Smooth muscle cell (in vitro differentiated cells): ENCODE measurements at regions not wholly inside any gene's neighbourhood (a gene's known extent, or its start where the extent isn't known, plus 50 kb on each side); places are given as distances from the start of the nearest gene placed in this dataset.

Source experiments
- DNase-seq: peaks from one replicate; lab custom pipeline; 2025; ENCODE audit not compliant: unreplicated experiment; lab: John Stamatoyannopoulos, UW
- H2AFZ ChIP-seq: fragments of 200-600 bp; sonication (generic); 2 replicates; pipeline ENCODE4 v1.6.0; 2016; ENCODE audit warnings: antibody characterized with exemption, low read depth, mild to moderate bottlenecking
- H3F3A ChIP-seq: fragments of 200-600 bp; sonication (generic); 2 replicates; pipeline ENCODE4 v1.6.0; 2017; ENCODE audit warnings: antibody characterized with exemption, low read depth
- H3K27ac ChIP-seq: fragments of 200-600 bp; sonication (generic); 2 replicates; pipeline ENCODE4 v1.5.1; 2016; ENCODE audit warnings: low read depth, mild to moderate bottlenecking
- H3K27me3 ChIP-seq: fragments of 200-600 bp; sonication (generic); 2 replicates; pipeline ENCODE4 v1.6.1; 2016; ENCODE audit warnings: low read depth, mild to moderate bottlenecking
- H3K36me3 ChIP-seq: fragments of 200-600 bp; sonication (generic); 2 replicates; pipeline ENCODE4 v1.5.1; 2016; ENCODE audit warnings: low read depth
- H3K4me1 ChIP-seq: fragments of 200-600 bp; sonication (generic); 2 replicates; pipeline ENCODE4 v1.5.1; 2016; ENCODE audit warnings: low read depth
- H3K4me2 ChIP-seq: fragments of 200-600 bp; sonication (generic); 2 replicates; pipeline ENCODE4 v1.6.0; 2016; ENCODE audit warnings: mild to moderate bottlenecking
- H3K4me3 ChIP-seq: fragments of 200-600 bp; sonication (generic); 2 replicates; pipeline ENCODE4 v1.5.1; 2016; ENCODE audit warnings: mild to moderate bottlenecking
- H3K79me2 ChIP-seq: fragments of 200-600 bp; sonication (generic); 2 replicates; pipeline ENCODE4 v1.6.0; 2016; ENCODE audit warnings: low read depth, mild to moderate bottlenecking
- H3K9ac ChIP-seq: fragments of 200-600 bp; sonication (generic); 2 replicates; pipeline ENCODE4 v1.6.0; 2016; ENCODE audit warnings: low read depth
- H3K9me3 ChIP-seq: fragments of 200-600 bp; sonication (generic); replicated peaks from 2 replicates; pipeline ENCODE4 v1.5.1; 2016; ENCODE audit warnings: low read depth
- H4K20me1 ChIP-seq: fragments of 200-600 bp; sonication (generic); 2 replicates; pipeline ENCODE4 v1.6.0; 2016; ENCODE audit warnings: low read depth
- WGBS: methylation state at CpG from one replicate; pipeline ENCODE4 v1.1.7; 2016; ENCODE audit warnings: low lambda C conversion rate; 5-methylcytosine and 5-hydroxymethylcytosine counted together
- TF ChIP-seq, protein P1 (sequence below): fragments of 200-600 bp; sonication (generic); IDR thresholded peaks from 2 replicates; pipeline ENCODE4 v1.5.1; 2017; ENCODE audit warnings: borderline replicate concordance, mild to moderate bottlenecking, antibody characterized with exemption; ENCODE audit not compliant: insufficient read depth, poor library complexity, severe bottlenecking

- Histone ChIP-seq H3K4me1 (no peaks in the 10 kb centered on the region), H3K4me3 (no peak overlapping the region), H3K79me2 (no peaks in the 10 kb centered on the region), H4K20me1 (no peaks in the 10 kb centered on the region), H2AFZ (no peak overlapping the region), H3K27me3 (no peaks in the 10 kb centered on the region), H3K9ac (no peak overlapping the region), H3K27ac (no peak overlapping the region), H3K4me2 (no peak overlapping the region), H3K36me3 (no peaks in the 10 kb centered on the region), H3F3A (no peaks in the 10 kb centered on the region), H3K9me3 (no peaks in the 10 kb centered on the region)
- WGBS: 86% methylated on average over 7 of the region's 7 CpGs
- DNase-seq: no peak
- TF ChIP-seq, protein P1, sequence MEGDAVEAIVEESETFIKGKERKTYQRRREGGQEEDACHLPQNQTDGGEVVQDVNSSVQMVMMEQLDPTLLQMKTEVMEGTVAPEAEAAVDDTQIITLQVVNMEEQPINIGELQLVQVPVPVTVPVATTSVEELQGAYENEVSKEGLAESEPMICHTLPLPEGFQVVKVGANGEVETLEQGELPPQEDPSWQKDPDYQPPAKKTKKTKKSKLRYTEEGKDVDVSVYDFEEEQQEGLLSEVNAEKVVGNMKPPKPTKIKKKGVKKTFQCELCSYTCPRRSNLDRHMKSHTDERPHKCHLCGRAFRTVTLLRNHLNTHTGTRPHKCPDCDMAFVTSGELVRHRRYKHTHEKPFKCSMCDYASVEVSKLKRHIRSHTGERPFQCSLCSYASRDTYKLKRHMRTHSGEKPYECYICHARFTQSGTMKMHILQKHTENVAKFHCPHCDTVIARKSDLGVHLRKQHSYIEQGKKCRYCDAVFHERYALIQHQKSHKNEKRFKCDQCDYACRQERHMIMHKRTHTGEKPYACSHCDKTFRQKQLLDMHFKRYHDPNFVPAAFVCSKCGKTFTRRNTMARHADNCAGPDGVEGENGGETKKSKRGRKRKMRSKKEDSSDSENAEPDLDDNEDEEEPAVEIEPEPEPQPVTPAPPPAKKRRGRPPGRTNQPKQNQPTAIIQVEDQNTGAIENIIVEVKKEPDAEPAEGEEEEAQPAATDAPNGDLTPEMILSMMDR: no peak
These were observed 150.9 kb downstream of the ACTR3 start for GRCh38 chr2:114040826-114041225.

GRCh38 chr2:114044985-114045384 is 155.1 kb downstream of the ACTR3 start:
- no peak overlapping the region for H3K27ac ChIP-seq
- WGBS: 96% methylated on average over 5 of the region's 5 CpGs
- H3K79me2 ChIP-seq: no peaks in the 10 kb centered on the region
- H3K9ac ChIP-seq: no peak overlapping the region
- no peak overlapping the region for H3K4me2 ChIP-seq
- H3F3A ChIP-seq: no peaks in the 10 kb centered on the region
- H4K20me1 ChIP-seq: no peaks in the 10 kb centered on the region
- H3K4me3 ChIP-seq: no peak overlapping the region
- TF ChIP-seq, protein P1: no peak
- no peaks in the 10 kb centered on the region for H3K9me3 ChIP-seq
- H3K4me1 ChIP-seq: no peaks in the 10 kb centered on the region
- DNase-seq: no peak
- no peak overlapping the region for H2AFZ ChIP-seq
- H3K36me3 ChIP-seq: no peaks in the 10 kb centered on the region
- no peaks in the 10 kb centered on the region for H3K27me3 ChIP-seq

DNA sequence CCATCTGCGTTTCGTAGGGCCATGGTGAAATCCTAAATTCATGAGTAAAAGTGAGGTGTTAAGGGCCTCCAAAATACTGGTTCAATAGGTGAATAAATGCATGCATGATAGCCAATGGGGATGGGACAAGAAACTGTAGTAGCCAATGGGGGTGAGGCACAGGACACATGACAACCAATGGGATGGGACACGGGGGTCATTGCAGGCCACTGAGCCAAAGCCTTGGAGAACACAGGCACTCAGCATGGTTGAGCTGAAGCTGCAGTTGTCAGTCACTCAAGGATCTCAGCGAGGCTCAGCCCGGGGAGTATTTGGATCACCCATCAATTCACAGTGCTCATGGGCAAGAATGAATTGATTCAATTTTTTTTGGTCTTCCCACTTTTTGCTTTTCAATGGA is 156.5 kb downstream of the ACTR3 start:
- Histone ChIP-seq H3K9ac (no peak overlapping the region), H3K27me3 (no peaks in the 10 kb centered on the region), H3K9me3 (no peaks in the 10 kb centered on the region), H2AFZ (no peak overlapping the region), H3K4me2 (no peak overlapping the region), H3K36me3 (no peaks in the 10 kb centered on the region), H4K20me1 (no peaks in the 10 kb centered on the region), H3F3A (no peaks in the 10 kb centered on the region), H3K27ac (no peak overlapping the region), H3K4me3 (no peak overlapping the region), H3K79me2 (no peaks in the 10 kb centered on the region), H3K4me1 (no peaks in the 10 kb centered on the region)
- TF ChIP-seq, protein P1: no peak
- no peak for DNase-seq
- WGBS: 93% methylated on average over 5 of the region's 5 CpGs

DNA sequence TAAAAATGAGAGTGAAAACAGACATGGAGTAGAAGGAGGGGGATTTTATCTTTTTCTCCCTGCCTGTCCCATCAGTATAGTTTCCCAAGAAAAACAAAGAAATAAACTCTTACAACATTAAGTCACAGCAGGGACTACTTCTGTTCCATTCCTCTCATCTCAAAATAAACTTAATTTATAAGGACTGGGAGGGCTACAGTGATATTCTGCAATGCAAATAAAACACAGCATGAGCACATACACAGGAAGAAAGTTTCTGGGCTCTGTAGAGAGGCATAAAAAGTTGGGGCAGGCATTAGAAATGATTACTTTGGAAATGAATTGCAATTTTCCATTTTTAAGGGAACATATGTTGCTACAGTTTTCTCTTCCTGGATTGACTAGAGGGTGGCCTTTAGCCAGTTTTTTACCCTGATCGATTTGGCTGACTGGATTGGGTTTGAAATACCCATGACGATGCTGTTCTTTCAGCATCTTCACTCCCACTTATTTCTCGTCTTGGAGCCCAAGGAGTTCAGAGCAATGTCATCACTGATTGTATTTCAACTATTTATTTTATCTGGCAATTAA is 157.1 kb downstream of the ACTR3 start:
- H3K36me3 ChIP-seq: no peaks in the 10 kb centered on the region
- H3F3A ChIP-seq: no peaks in the 10 kb centered on the region
- no peaks in the 10 kb centered on the region for H3K27me3 ChIP-seq
- H3K9me3 ChIP-seq: no peaks in the 10 kb centered on the region
- TF ChIP-seq, protein P1: no peak
- no peak overlapping the region for H3K4me3 ChIP-seq
- no peak overlapping the region for H3K9ac ChIP-seq
- no peak overlapping the region for H3K27ac ChIP-seq
- no peak overlapping the region for H2AFZ ChIP-seq
- H3K79me2 ChIP-seq: no peaks in the 10 kb centered on the region
- H4K20me1 ChIP-seq: no peaks in the 10 kb centered on the region
- no peaks in the 10 kb centered on the region for H3K4me1 ChIP-seq
- 83% methylated on average over 3 of the region's 3 CpGs for WGBS
- no peak overlapping the region for H3K4me2 ChIP-seq
- DNase-seq: no peak
